NCI-H748 (cell line): ENCODE measurements at regions not wholly inside any gene's neighbourhood (a gene's known extent, or its start where the extent isn't known, plus 50 kb on each side); places are given as distances from the start of the nearest gene placed in this dataset.

Experiments used
- DNase-seq: peaks from one replicate; lab custom pipeline; 2025; ENCODE audit not compliant: unreplicated experiment; lab: John Stamatoyannopoulos, UW

DNA sequence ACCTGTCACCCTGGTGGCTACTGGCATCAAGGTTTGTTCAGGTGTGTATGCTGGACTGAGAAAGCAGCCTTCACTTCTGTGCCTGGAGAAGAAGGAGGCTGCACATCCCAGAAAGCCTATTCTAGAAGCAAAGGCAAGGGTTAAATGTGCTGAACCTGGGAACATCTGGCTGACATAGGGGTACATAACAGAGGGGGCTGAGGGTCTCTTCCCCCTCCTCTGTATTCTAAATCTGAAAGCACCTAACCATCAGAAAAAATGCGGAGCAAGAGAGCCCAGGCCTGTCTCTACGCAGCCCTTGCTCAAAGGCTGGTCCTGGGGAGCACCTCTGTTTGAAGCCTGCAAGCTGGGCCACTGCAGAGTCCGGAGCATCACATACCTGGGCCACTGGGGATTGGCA is 53.2 kb upstream of the FSTL4 start:
- no peak for DNase-seq

DNA sequence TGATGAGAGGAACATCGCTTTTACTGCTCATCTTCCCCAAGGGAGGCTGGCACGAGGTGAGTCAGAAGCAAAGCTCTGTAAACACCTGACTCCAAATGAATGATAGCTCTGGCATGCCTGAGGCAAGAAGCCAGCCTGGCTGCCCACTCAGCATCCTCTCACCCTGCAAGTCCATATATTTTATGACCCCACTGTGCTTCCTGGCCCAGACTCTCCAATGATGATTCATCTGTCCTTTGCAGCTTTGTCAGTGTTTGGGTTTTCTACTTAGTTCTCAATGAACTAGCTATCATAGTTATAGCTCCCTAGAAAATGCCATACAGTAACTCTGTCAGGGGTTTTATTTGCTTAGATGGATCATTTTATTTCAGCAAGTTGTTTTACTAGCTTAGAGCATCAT is 52.1 kb upstream of the FSTL4 start:
- DNase-seq, result no peak

DNA sequence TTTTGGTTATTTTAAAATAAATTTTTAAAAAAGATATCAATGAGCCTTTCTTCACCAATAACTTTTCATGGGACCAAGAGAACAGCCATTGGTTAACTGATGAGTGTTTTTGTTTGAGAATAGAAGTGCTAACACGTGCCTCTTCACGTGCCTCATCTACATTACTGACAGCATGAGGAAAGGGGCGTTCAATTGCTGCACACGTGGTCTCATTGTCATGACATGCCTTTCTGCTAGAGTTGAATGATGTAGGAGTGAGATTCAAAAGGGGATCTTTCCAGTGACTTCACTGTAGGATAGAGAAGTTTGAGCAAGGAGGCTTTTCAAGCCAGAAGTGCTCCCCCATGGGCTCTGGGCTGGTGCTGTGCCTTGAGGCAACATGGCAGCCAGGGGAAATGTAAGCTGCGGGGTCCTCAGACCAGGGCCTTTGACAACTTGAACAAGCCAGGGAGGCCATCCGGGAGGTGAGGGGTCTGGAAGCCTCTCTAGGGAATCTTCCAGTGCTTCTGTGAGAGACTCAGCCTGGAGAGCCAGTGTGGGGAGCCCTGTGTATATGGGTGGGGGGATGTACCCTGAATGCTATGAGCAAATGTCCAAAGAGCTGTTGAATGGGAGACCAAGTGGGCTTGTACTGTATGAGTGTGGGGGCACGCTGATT is 51.2 kb upstream of the FSTL4 start:
- no peak for DNase-seq

- no peak for DNase-seq
Measured at GRCh38 chr5:133662578-133662977, 50.2 kb upstream of the FSTL4 start.
